Fibroblast of lung (primary cell): ENCODE measurements at regions not wholly inside any gene's neighbourhood (a gene's known extent, or its start where the extent isn't known, plus 50 kb on each side); places are given as distances from the start of the nearest gene placed in this dataset.

ENCODE experiments used
- DNase-seq, 2 donors: peaks; one replicate each; pipeline versions ENCODE4 v3.0.0 to v3.0.0-alpha.2; 2010; ENCODE audit warnings: low read depth in 2 of 2
- H2AFZ ChIP-seq: 2 replicates; pipeline ENCODE4 v1.5.1; 2012; ENCODE audit warnings: low read length, control low read depth, inconsistent platforms
- H3K27ac ChIP-seq: 2 replicates; pipeline ENCODE4 v1.5.1; 2011; ENCODE audit warnings: low read length, control low read depth; ENCODE audit not compliant: insufficient read depth
- H3K27me3 ChIP-seq: 2 replicates; pipeline ENCODE4 v1.5.1; 2011; ENCODE audit warnings: mild to moderate bottlenecking, low read length; ENCODE audit not compliant: control insufficient read depth, insufficient read depth
- H3K36me3 ChIP-seq: 2 replicates; pipeline ENCODE4 v1.5.1; 2011; ENCODE audit warnings: low read length; ENCODE audit not compliant: control insufficient read depth, insufficient read depth
- H3K4me1 ChIP-seq: 2 replicates; pipeline ENCODE4 v1.5.1; 2011; ENCODE audit warnings: low read length; ENCODE audit not compliant: control insufficient read depth, insufficient read depth; ENCODE audit errors: extremely low read depth
- H3K4me2 ChIP-seq: 2 replicates; pipeline ENCODE4 v1.5.1; 2011; ENCODE audit warnings: low read length, control low read depth; ENCODE audit not compliant: insufficient read depth; ENCODE audit errors: extremely low read depth
- H3K4me3 ChIP-seq, 4 experiments: fragments of 200-600 bp in 1 of 4; sonication (generic) in 1 of 4; replicated peaks in 1 of 4; 2 replicates each; pipeline ENCODE4 v1.5.1; 2011 to 2016; ENCODE audit warnings: low read length in 4 of 4, low read depth in 3 of 4, mild to moderate bottlenecking in 3 of 4, control low read depth in 2 of 4, inconsistent platforms in 1 of 4, mixed read lengths in 1 of 4; ENCODE audit not compliant: insufficient read depth in 1 of 4; ENCODE audit errors: control extremely low read depth in 1 of 4
- H3K79me2 ChIP-seq: 2 replicates; pipeline ENCODE4 v1.5.1; 2012; ENCODE audit warnings: mild to moderate bottlenecking, low read length, inconsistent platforms; ENCODE audit not compliant: control insufficient read depth, insufficient read depth
- H3K9ac ChIP-seq: 2 replicates; pipeline ENCODE4 v1.5.1; 2011; ENCODE audit warnings: mild to moderate bottlenecking, low read length, control low read depth; ENCODE audit not compliant: insufficient read depth
- H3K9me3 ChIP-seq: 2 replicates; pipeline ENCODE4 v1.5.1; 2012; ENCODE audit warnings: low read depth, low read length; ENCODE audit not compliant: control insufficient read depth, insufficient read depth
- H4K20me1 ChIP-seq: 2 replicates; pipeline ENCODE4 v1.5.1; 2011; ENCODE audit warnings: low read length; ENCODE audit not compliant: control insufficient read depth, insufficient read depth; ENCODE audit errors: extremely low read depth
- CTCF ChIP-seq, 2 donors: IDR thresholded peaks in 1 of 2; conservative IDR thresholded peaks in 1 of 2; 1 replicate in 1 of 2; 2 replicates in 1 of 2; pipeline ENCODE4 v1.5.1; 2011 to 2012; ENCODE audit warnings: low read length in 2 of 2, control low read depth in 1 of 2, inconsistent platforms in 1 of 2, low read depth in 1 of 2, mild to moderate bottlenecking in 1 of 2
- EZH2 ChIP-seq: IDR thresholded peaks from 2 replicates; pipeline ENCODE4 v1.5.1; 2012; ENCODE audit warnings: low read length, control low read depth, mild to moderate bottlenecking; ENCODE audit errors: missing control alignments

DNA sequence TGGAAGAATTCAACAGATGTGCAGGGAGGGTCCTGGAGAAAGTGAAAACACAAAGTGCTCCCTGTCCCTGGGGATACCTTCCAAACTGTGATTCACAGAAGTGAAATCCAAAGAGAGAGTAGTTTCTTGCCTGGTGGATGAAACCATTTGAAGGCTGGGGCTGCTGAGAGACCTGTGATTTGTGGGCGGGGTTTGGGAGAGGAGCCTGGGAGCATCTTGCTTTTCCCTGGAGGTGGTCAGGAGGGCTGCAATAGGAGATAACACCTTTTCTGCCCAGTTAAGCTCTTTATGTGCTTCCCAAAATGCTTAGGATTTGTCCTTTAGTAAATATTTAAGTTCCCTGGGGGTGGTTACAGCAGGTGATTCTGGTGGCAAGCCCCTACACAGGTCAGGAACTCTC, 105.3 kb upstream of the TPK1 start:
- H3K79me2 ChIP-seq, result no peaks in the 10 kb centered on the region
- no peak overlapping the region for H3K27ac ChIP-seq
- no peaks in the 10 kb centered on the region for H3K36me3 ChIP-seq
- no peaks in the 10 kb centered on the region for H3K9me3 ChIP-seq
- H2AFZ ChIP-seq, result no peak overlapping the region
- no peak for TF ChIP-seq EZH2
- TF ChIP-seq CTCF (conservative IDR thresholded peaks at IDR 0.05 in 1 of 2, IDR thresholded peaks at IDR 0.05 in 1 of 2; ENCODE audit: low read depth in 1 of 2, low read length in 2 of 2), result no peak
- DNase-seq, result no peak
- no peaks in the 10 kb centered on the region for H3K27me3 ChIP-seq
- no peaks in the 10 kb centered on the region for H4K20me1 ChIP-seq
- H3K4me3 ChIP-seq, result no peak overlapping the region
- no peak overlapping the region for H3K4me2 ChIP-seq
- H3K4me1 ChIP-seq, result no peaks in the 10 kb centered on the region
- H3K9ac ChIP-seq, result no peak overlapping the region

GRCh38 chr7:144937199-144937598, 101.3 kb upstream of the TPK1 start:
- no peaks in the 10 kb centered on the region for H3K79me2 ChIP-seq
- no peaks in the 10 kb centered on the region for H3K36me3 ChIP-seq
- H3K27ac ChIP-seq, result no peak overlapping the region
- no peak overlapping the region for H3K9ac ChIP-seq
- DNase-seq, result no peak
- H3K4me1 ChIP-seq, result no peaks in the 10 kb centered on the region
- no peak overlapping the region for H3K4me3 ChIP-seq
- H3K9me3 ChIP-seq, result no peaks in the 10 kb centered on the region
- no peaks in the 10 kb centered on the region for H3K27me3 ChIP-seq
- no peaks in the 10 kb centered on the region for H4K20me1 ChIP-seq
- no peak overlapping the region for H3K4me2 ChIP-seq
- H2AFZ ChIP-seq, result no peak overlapping the region
- no peak for TF ChIP-seq EZH2
- TF ChIP-seq CTCF (conservative IDR thresholded peaks at IDR 0.05 in 1 of 2, IDR thresholded peaks at IDR 0.05 in 1 of 2; ENCODE audit: low read depth in 1 of 2, low read length in 2 of 2), result no peak

- H3K9ac ChIP-seq, result no peak overlapping the region
- no peaks in the 10 kb centered on the region for H3K27me3 ChIP-seq
- no peak overlapping the region for H3K4me2 ChIP-seq
- no peak overlapping the region for H2AFZ ChIP-seq
- H4K20me1 ChIP-seq, result no peaks in the 10 kb centered on the region
- H3K9me3 ChIP-seq, result no peaks in the 10 kb centered on the region
- no peak for TF ChIP-seq EZH2
- no peak for TF ChIP-seq CTCF (conservative IDR thresholded peaks at IDR 0.05 in 1 of 2, IDR thresholded peaks at IDR 0.05 in 1 of 2; ENCODE audit: low read depth in 1 of 2, low read length in 2 of 2)
- no peaks in the 10 kb centered on the region for H3K79me2 ChIP-seq
- H3K27ac ChIP-seq, result no peak overlapping the region
- H3K4me1 ChIP-seq, result no peaks in the 10 kb centered on the region
- no peaks in the 10 kb centered on the region for H3K36me3 ChIP-seq
- no peak overlapping the region for H3K4me3 ChIP-seq
- DNase-seq, result no peak
Measured at GRCh38 chr7:144936314-144936713, 100.5 kb upstream of the TPK1 start.
